Heart right ventricle (tissue), 16 donors: ENCODE measurements at regions not wholly inside any gene's neighbourhood (a gene's known extent, or its start where the extent isn't known, plus 50 kb on each side); places are given as distances from the start of the nearest gene placed in this dataset.

ENCODE experiments used
- ATAC-seq, 8 donors: fragments of 200-7000 bp; cut with Tn5 transposase; one replicate each; pipeline ENCODE4 v1.9.1; 2020; ENCODE audit warnings: mild to moderate bottlenecking in 8 of 8, moderate library complexity in 8 of 8, moderate number of reproducible peaks in 1 of 8
- DNase-seq, 2 donors: peaks; one replicate each; pipeline ENCODE4 v3.0.0-alpha.2; 2020
- H3K27ac ChIP-seq, 10 donors: fragments of 200-600 bp; sonication (generic) in 2 of 10; one replicate each; pipeline versions ENCODE4 v1.5.0 to v1.8.0; 2020 to 2022; ENCODE audit warnings: mild to moderate bottlenecking in 3 of 10
- H3K27me3 ChIP-seq, 7 donors: fragments of 200-600 bp; one replicate each; pipeline ENCODE4 v1.8.0; 2021 to 2022; ENCODE audit warnings: mild to moderate bottlenecking in 2 of 7
- H3K36me3 ChIP-seq, 9 donors: fragments of 200-600 bp; sonication (generic) in 1 of 9; one replicate each; pipeline versions ENCODE4 v1.5.0 to v1.8.0; 2020 to 2022; ENCODE audit warnings: mild to moderate bottlenecking in 2 of 9
- H3K4me1 ChIP-seq, 9 donors: fragments of 200-600 bp; sonication (generic) in 1 of 9; one replicate each; pipeline versions ENCODE4 v1.5.0 to v1.8.0; 2020 to 2022; ENCODE audit warnings: mild to moderate bottlenecking in 4 of 9
- H3K4me3 ChIP-seq, 10 donors: fragments of 200-600 bp; sonication (generic) in 2 of 10; one replicate each; pipeline versions ENCODE4 v1.5.0 to v1.8.0; 2020 to 2022; ENCODE audit warnings: mild to moderate bottlenecking in 7 of 10, moderate library complexity in 2 of 10
- H3K9me3 ChIP-seq, 11 donors: fragments of 200-600 bp in 10 of 11; sonication (generic) in 2 of 11; one replicate each; pipeline versions ENCODE4 v1.5.0 to v1.8.0; 2013 to 2022; ENCODE audit warnings: mild to moderate bottlenecking in 2 of 11, control low read depth in 1 of 11, moderate library complexity in 1 of 11
- CTCF ChIP-seq, 9 donors: fragments of 200-600 bp; sonication (generic) in 2 of 9; IDR thresholded peaks; one replicate each; pipeline versions ENCODE4 v1.5.0 to v1.8.0; 2021 to 2022; ENCODE audit warnings: antibody characterized with exemption in 9 of 9, mild to moderate bottlenecking in 5 of 9, moderate library complexity in 1 of 9
- WGBS, 2 donors: extraction: QIAGEN DNeasy Blood & Tissue Kit; methylation state at CpG; one replicate each; pipeline ENCODE4 v1.1.7; 2013; ENCODE audit warnings: inconsistent platforms in 1 of 2; 5-methylcytosine and 5-hydroxymethylcytosine counted together
- intact Hi-C, 10 donors: fragments of 100-400 bp; cut with DNase I; formaldehyde crosslinking; loops; one replicate each; pipeline versions ENCODE4 v1.11.1 to v1.14.2; 2022
- donor health status: Arrhythmogenic right ventricular cardiomyopathy.
- donor health status: ischemic (EF 13 %, LVEDD 7.1; RV severe dilation, severe dysfunction).
- donor health status: healthy with polysubstance abuse.
- donor health status: DM: no; HTN: yes; CAD: no.
- donor health status: DM: no; HTN: no; CAD: no.
- donor health status: ischemic (EF 25% LVEDD 6.9; RV normal size, moderate dysfunction).
- donor health status: ischemic (EF 25% LVEDD 5.7; RV mildly dilated, moderate dysfunction).
- donor health status: healthy.
- donor health status: DM: yes; HTN: yes; CAD: no.
- donor health status: Ischemic cardiomyopathy.
- donor health status: ischemic (EF 35%, LVEDD 5.7; RV mildly dilated, moderate dysfunction).
- donor health status: nonischemic (EF 11% LVEDD 7.7; RV severe dilation, severe dysfunction).
- donor health status: DM: yes; HTN: yes; CAD: no.
- donor health status: PGD.
- donor health status: ischemic (EF 29% LVEDD 5.4; RV normal size, mild dysfunction).
- donor health status: nonischemic (EF 23%, LVEDD 6.1; RV moderate dilation, normal function).

DNA sequence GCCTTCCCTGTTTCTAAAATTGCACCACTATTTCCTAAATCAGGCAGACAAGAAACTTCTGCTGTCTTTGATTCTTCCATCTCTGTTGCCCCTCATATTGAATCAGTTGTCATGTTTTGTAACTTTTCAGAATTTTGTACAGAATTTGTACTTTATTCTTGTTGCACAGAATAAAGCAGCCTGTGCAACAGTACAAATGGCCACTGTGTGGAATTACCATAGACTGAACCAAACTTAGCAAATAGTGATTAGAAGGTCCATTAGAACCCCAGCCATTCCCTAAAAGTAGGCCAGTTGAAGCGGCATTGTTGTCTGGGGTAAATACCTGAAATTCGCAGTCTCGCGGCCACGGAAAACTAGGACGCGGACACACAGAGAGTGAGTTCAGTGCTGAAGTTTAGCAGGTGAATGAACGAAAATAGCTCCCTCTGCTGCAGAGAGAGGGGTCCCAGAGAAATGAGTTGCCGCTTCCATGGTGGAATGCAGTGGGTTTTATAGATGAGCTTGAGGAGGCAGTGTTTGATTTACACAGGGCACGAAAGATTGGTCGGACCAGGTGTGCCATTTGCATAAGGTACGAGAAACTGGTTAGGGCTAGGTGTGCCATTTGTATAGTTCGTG is 71.8 kb downstream of the C4orf33 start:
- H3K36me3 ChIP-seq, result no peaks in the 10 kb centered on the region
- intact Hi-C loops, result no loop called here
- H3K4me3 ChIP-seq, result peak overlapping the region in 1 of 10 donors; percentile 25
- no peaks in the 10 kb centered on the region for H3K9me3 ChIP-seq
- peak in 4 of 9 donors; percentile 27 to 38 (median 32) for TF ChIP-seq CTCF (IDR thresholded peaks at IDR 0.05)
- ATAC-seq, result peak in 2 of 8 donors; percentile 39 to 51
- H3K27me3 ChIP-seq, result peaks cover 0 to 35% (median 5%) of the 10 kb centered on the region in 7 donors
- H3K4me1 ChIP-seq, result no peaks in the 10 kb centered on the region
- DNase-seq, result no peak
- H3K27ac ChIP-seq, result no peak overlapping the region
- WGBS, 2 donors, result 34 to 35% methylated on average over 13 of the region's 13 CpGs

DNA sequence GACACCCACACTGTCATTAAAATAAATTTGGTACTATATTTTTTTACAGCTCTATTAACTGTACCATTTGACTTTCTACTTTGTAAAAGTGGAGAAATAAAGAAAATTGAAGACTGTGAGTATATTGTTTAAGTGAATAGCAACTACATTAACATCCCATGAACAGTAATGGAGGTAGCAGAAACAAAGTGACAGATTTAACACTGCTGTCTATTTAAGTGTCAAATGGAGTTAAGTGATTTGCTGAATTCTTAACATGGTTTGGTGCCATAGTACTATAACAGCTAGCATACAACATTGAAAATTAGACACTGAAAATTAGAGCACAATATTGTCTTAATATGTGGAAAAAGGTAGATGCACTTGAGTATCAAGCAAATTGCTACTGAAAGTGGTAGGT is 76.2 kb downstream of the C4orf33 start:
- no peak for DNase-seq
- Histone ChIP-seq H3K9me3 (no peaks in the 10 kb centered on the region), H3K27me3 (peaks cover 0 to 27% (median 4%) of the 10 kb centered on the region in 7 donors), H3K36me3 (no peaks in the 10 kb centered on the region), H3K4me1 (no peaks in the 10 kb centered on the region), H3K27ac (no peak overlapping the region), H3K4me3 (no peak overlapping the region)
- intact Hi-C loops, result no loop called here
- no peak for TF ChIP-seq CTCF (IDR thresholded peaks at IDR 0.05)
- no peak for ATAC-seq

DNA sequence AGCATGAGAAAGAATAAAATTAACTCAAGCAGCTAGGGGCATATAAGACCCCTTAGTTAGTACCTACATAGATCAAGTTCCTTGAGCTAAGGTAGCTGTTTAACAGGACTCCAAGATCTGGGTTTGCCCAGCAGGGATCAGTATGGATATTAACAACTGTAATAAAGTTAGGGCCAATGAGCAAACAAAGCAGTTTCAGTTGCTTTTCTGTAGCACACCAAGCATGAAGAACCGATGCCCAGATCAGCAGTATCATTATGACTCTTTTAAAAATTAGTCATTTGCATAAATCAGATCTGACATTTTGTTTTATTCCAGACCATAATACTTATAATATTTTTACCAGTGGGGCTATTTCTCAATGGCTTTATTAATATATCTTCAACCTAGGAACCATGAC is 80.9 kb downstream of the C4orf33 start:
- no peaks in the 10 kb centered on the region for H3K27me3 ChIP-seq
- ATAC-seq (no peak), DNase-seq (no peak)
- no peak overlapping the region for H3K27ac ChIP-seq
- H3K4me3 ChIP-seq, result no peak overlapping the region
- H3K9me3 ChIP-seq, result no peaks in the 10 kb centered on the region
- no peaks in the 10 kb centered on the region for H3K36me3 ChIP-seq
- no peak for TF ChIP-seq CTCF (IDR thresholded peaks at IDR 0.05)
- whole genome bisulfite sequencing, 2 donors, result 93 to 100% methylated on average over 1 of the region's 1 CpG
- intact Hi-C loops, result no loop called here
- H3K4me1 ChIP-seq, result no peaks in the 10 kb centered on the region

- no peak for ATAC-seq
- TF ChIP-seq CTCF (IDR thresholded peaks at IDR 0.05), result no peak
- 90 to 91% methylated on average over 2 of the region's 2 CpGs for WGBS, 2 donors
Observed at GRCh38 chr4:129179276-129179675, 83.3 kb downstream of the C4orf33 start.

More at GRCh38 chr4:129179276-129179675, 83.3 kb downstream of the C4orf33 start:
- Histone ChIP-seq H3K27me3 (no peaks in the 10 kb centered on the region), H3K27ac (no peak overlapping the region), H3K9me3 (no peaks in the 10 kb centered on the region), H3K4me3 (no peak overlapping the region), H3K4me1 (no peaks in the 10 kb centered on the region), H3K36me3 (no peaks in the 10 kb centered on the region)
- no peak for DNase-seq
- intact Hi-C loops, result no loop called here
